GM12892 (cell line): ENCODE measurements at regions not wholly inside any gene's neighbourhood (a gene's known extent, or its start where the extent isn't known, plus 50 kb on each side); places are given as distances from the start of the nearest gene placed in this dataset.

Experiments
- POLR2A ChIP-seq: IDR thresholded peaks from 2 replicates; pipeline ENCODE4 v1.6.1; 2011; ENCODE audit warnings: low read depth, low read length, control low read depth
- POLR2AphosphoS5 ChIP-seq: IDR thresholded peaks from 2 replicates; pipeline ENCODE4 v1.6.1; 2011; ENCODE audit warnings: low read depth, low read length, control low read depth
- TAF1 ChIP-seq: IDR thresholded peaks from 2 replicates; pipeline ENCODE4 v1.6.1; 2011; ENCODE audit warnings: low read depth, mild to moderate bottlenecking, control low read depth, low read length, borderline replicate concordance

- no peak for TF ChIP-seq POLR2AphosphoS5
- TF ChIP-seq POLR2A, result no peak
- no peak for TF ChIP-seq TAF1
Observed at GRCh38 chr6:74671558-74672025, 534.3 kb downstream of the COL12A1 start.
